Testis (tissue), 2 donors: ENCODE measurements at regions not wholly inside any gene's neighbourhood (a gene's known extent, or its start where the extent isn't known, plus 50 kb on each side); places are given as distances from the start of the nearest gene placed in this dataset.

Experiments
- DNase-seq: peaks from one replicate; pipeline ENCODE4 v3.0.0-alpha.2; 2019
- H3K27ac ChIP-seq, 2 donors: fragments of 200-600 bp; sonication (generic); one replicate each; pipeline ENCODE4 v1.5.1; 2019
- H3K27me3 ChIP-seq: fragments of 200-600 bp; sonication (generic); one replicate; pipeline ENCODE4 v1.5.1; 2019
- H3K36me3 ChIP-seq: fragments of 200-600 bp; sonication (generic); one replicate; pipeline ENCODE4 v1.5.1; 2017; ENCODE audit warnings: low read depth; ENCODE audit errors: missing control alignments
- H3K4me1 ChIP-seq: fragments of 200-600 bp; sonication (generic); one replicate; pipeline ENCODE4 v1.5.1; 2019
- H3K4me3 ChIP-seq, 2 donors: fragments of 200-600 bp; sonication (generic); one replicate each; pipeline ENCODE4 v1.5.1; 2017 to 2019
- H3K9me3 ChIP-seq: fragments of 200-600 bp; sonication (generic); one replicate; pipeline ENCODE4 v1.5.1; 2017
- CTCF ChIP-seq, 3 experiments: fragments of 450-650 bp in 2 of 3; fragments of 200-600 bp in 1 of 3; sonication (generic) in 1 of 3; IDR thresholded peaks; one replicate each; pipeline ENCODE4 v1.5.1; 2016 to 2019; ENCODE audit warnings: antibody characterized with exemption in 3 of 3, mild to moderate bottlenecking in 2 of 3, moderate library complexity in 1 of 3
- POLR2A ChIP-seq: fragments of 450-650 bp; IDR thresholded peaks from one replicate; pipeline ENCODE4 v1.6.1; 2017; ENCODE audit warnings: antibody characterized with exemption, mild to moderate bottlenecking, moderate library complexity
- WGBS, 2 donors: methylation state at CpG; one replicate each; pipeline ENCODE4 v1.1.5; 2018; 5-methylcytosine and 5-hydroxymethylcytosine counted together
- intact Hi-C: fragments of 100-400 bp; cut with DNase I; formaldehyde crosslinking; loops from one replicate; pipeline ENCODE4 v1.15.1; 2023; ENCODE audit warnings: low total_unique reads

- Histone ChIP-seq H3K4me3 (no peak overlapping the region), H3K27ac (no peak overlapping the region), H3K27me3 (no peaks in the 10 kb centered on the region), H3K9me3 (no peaks in the 10 kb centered on the region), H3K36me3 (no peaks in the 10 kb centered on the region), H3K4me1 (peaks cover 9% of the 10 kb centered on the region)
- no peak for DNase-seq
- TF ChIP-seq POLR2A (no peak), CTCF (IDR thresholded peaks at IDR 0.05) (no peak)
- intact Hi-C loops = no loop called here
- 76 to 86% methylated on average over 17 of the region's 17 CpGs for WGBS, 2 donors
These were observed 96.8 kb upstream of the DIO3 start for GRCh38 chr14:101464310-101464983.

DNA sequence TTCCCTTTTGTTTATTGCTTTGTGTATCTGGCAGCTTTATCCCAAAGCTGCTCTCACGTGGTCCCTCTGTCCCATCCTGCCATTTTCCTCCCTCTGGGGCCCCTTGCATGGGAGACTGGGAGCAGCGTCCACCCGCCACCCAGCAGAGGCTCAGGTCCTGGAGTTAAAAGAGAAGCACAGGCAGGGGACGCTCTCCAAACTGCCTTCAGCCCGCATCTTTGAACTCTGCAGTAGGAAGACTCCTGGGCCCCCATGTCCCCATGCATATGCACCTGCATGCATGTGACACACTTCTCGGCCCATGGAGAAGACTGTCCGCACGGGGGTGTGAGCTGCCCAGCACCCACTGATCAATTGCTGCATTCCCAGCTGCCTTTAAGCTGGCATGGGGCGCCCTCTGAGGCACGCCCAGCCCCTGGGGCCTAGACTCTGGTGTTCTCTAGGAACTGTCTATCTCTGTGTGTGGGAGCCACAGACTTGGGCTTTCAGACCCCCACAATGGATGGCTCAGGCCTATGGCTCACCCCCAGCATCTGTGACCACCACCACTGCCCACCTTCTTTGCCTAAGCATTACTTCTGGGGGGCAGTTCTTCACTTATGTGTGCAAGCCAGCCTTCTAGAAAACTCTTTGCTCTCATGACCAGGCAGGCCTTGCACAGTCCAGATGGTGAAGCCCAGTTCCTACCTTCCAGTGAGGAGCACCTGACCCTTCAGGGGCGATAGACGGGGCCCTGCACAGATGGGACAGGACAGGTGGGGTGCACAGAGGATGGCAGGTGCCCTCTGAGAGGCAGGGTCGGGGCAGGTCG is 96.1 kb upstream of the DIO3 start:
- no peak for TF ChIP-seq CTCF (IDR thresholded peaks at IDR 0.05)
- TF ChIP-seq POLR2A = no peak
- 89 to 98% methylated on average over 9 to 14 of the region's 14 CpGs for WGBS, 2 donors
- no peak for DNase-seq
- Histone ChIP-seq H3K36me3 (no peaks in the 10 kb centered on the region), H3K4me3 (no peak overlapping the region), H3K27me3 (no peaks in the 10 kb centered on the region), H3K9me3 (no peaks in the 10 kb centered on the region), H3K27ac (no peak overlapping the region), H3K4me1 (peaks cover 4% of the 10 kb centered on the region)
- intact Hi-C loops = no loop called here

- H3K27me3 ChIP-seq = no peaks in the 10 kb centered on the region
- intact Hi-C loops = no loop called here
- TF ChIP-seq CTCF (IDR thresholded peaks at IDR 0.05) (no peak), POLR2A (no peak)
These were observed 95.4 kb upstream of the DIO3 start for GRCh38 chr14:101465795-101466448.

GRCh38 chr14:101466456-101467180 is 94.7 kb upstream of the DIO3 start:
- Histone ChIP-seq H3K27ac (no peak overlapping the region), H3K27me3 (no peaks in the 10 kb centered on the region), H3K36me3 (no peaks in the 10 kb centered on the region), H3K4me3 (no peak overlapping the region), H3K9me3 (no peaks in the 10 kb centered on the region), H3K4me1 (peaks cover 4% of the 10 kb centered on the region)
- WGBS, 2 donors = 87 to 88% methylated on average over 15 to 17 of the region's 17 CpGs
- DNase-seq = no peak
- intact Hi-C loops = no loop called here
- no peak for TF ChIP-seq CTCF (IDR thresholded peaks at IDR 0.05)
- no peak for TF ChIP-seq POLR2A

More at GRCh38 chr14:101465795-101466448, 95.4 kb upstream of the DIO3 start:
- WGBS, 2 donors = 88 to 96% methylated on average over 6 to 9 of the region's 9 CpGs
- Histone ChIP-seq H3K27ac (no peak overlapping the region), H3K9me3 (no peaks in the 10 kb centered on the region), H3K4me1 (peaks cover 4% of the 10 kb centered on the region), H3K36me3 (no peaks in the 10 kb centered on the region), H3K4me3 (no peak overlapping the region)
- no peak for DNase-seq
